ENCODE measurements at regions not wholly inside any gene's neighbourhood (a gene's known extent, or its start where the extent isn't known, plus 50 kb on each side); places are given as distances from the start of the nearest gene placed in this dataset.

GRCh38 chr7:12794722-12795302, 107.4 kb downstream of the ARL4A start:
- TF ChIP-seq, protein P1, sequence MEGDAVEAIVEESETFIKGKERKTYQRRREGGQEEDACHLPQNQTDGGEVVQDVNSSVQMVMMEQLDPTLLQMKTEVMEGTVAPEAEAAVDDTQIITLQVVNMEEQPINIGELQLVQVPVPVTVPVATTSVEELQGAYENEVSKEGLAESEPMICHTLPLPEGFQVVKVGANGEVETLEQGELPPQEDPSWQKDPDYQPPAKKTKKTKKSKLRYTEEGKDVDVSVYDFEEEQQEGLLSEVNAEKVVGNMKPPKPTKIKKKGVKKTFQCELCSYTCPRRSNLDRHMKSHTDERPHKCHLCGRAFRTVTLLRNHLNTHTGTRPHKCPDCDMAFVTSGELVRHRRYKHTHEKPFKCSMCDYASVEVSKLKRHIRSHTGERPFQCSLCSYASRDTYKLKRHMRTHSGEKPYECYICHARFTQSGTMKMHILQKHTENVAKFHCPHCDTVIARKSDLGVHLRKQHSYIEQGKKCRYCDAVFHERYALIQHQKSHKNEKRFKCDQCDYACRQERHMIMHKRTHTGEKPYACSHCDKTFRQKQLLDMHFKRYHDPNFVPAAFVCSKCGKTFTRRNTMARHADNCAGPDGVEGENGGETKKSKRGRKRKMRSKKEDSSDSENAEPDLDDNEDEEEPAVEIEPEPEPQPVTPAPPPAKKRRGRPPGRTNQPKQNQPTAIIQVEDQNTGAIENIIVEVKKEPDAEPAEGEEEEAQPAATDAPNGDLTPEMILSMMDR (IDR thresholded peaks at IDR 0.05): no peak
- Histone ChIP-seq H3K9me3 (no peaks in the 10 kb centered on the region), H3K27ac (no peak overlapping the region), H3K36me3 (no peaks in the 10 kb centered on the region), H3K4me1 (no peaks in the 10 kb centered on the region), H3K27me3 (no peaks in the 10 kb centered on the region), H3K4me3 (no peak overlapping the region)
- intact Hi-C loops (cut with DNase I; ENCODE audit: low total_unique reads): no loop called here
- DNase-seq: no peak

GRCh38 chr7:12796397-12797127, 109.1 kb downstream of the ARL4A start:
- Histone ChIP-seq H3K27me3 (no peaks in the 10 kb centered on the region), H3K36me3 (no peaks in the 10 kb centered on the region), H3K4me1 (peaks cover 0 to 13% (median 5%) of the 10 kb centered on the region in 4 donors), H3K9me3 (no peaks in the 10 kb centered on the region), H3K27ac (no peak overlapping the region), H3K4me3 (no peak overlapping the region)
- no peak for DNase-seq
- intact Hi-C loops (cut with DNase I; ENCODE audit: low total_unique reads): no loop called here
- TF ChIP-seq, protein P1 (IDR thresholded peaks at IDR 0.05): no peak

DNA sequence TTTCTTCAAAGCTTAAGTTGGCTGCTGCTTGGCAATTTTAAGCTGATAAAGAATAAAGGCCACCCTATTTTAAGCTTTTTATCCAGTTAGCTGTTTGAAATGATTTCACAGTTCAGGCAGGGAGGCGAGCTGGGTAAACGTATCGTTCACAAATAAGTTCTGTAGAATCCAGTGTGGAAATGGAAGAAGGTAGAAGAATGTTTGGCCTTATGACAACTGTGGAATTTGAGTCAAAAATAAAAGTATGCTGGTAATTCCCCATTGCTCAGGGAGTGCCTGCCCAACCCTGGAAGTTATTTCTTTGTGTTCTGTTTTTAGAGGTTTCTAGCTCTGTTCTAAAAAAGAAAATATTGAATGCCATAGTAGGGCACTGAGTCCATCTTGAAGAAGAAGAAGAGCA, 113.1 kb downstream of the ARL4A start:
- intact Hi-C loops (cut with DNase I; ENCODE audit: low total_unique reads): no loop called here
- no peaks in the 10 kb centered on the region for H3K9me3 ChIP-seq
- H3K4me3 ChIP-seq: no peak overlapping the region
- TF ChIP-seq, protein P1 (IDR thresholded peaks at IDR 0.05): no peak
- H3K36me3 ChIP-seq: no peaks in the 10 kb centered on the region
- H3K27me3 ChIP-seq: no peaks in the 10 kb centered on the region
- DNase-seq: no peak
- no peak overlapping the region for H3K27ac ChIP-seq
- peaks cover 0 to 13% (median 5%) of the 10 kb centered on the region in 4 donors for H3K4me1 ChIP-seq

DNA sequence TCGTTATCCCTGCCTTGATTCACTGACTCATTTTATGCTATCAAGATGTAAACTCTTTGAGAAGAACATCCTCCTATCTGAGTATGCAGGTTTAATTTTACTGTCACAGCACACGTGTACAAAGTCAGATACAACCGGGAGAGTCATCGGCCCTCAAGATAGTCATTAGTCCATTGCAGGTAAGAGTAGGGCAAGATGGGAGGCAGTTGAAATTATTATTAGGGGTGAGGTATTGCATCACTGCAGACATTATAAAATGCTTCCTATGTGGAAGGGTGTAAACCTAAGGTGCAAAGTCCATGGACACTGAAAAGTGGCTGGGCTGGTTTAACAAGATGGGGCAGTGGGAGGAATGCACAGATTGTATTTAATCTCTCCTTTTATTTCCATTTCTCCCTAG, 113.7 kb downstream of the ARL4A start:
- Histone ChIP-seq H3K36me3 (no peaks in the 10 kb centered on the region), H3K4me3 (no peak overlapping the region), H3K27me3 (no peaks in the 10 kb centered on the region), H3K27ac (no peak overlapping the region), H3K4me1 (peaks cover 0 to 13% (median 5%) of the 10 kb centered on the region in 4 donors), H3K9me3 (no peaks in the 10 kb centered on the region)
- TF ChIP-seq, protein P1 (IDR thresholded peaks at IDR 0.05): no peak
- intact Hi-C loops (cut with DNase I; ENCODE audit: low total_unique reads): no loop called here
- no peak for DNase-seq

DNA sequence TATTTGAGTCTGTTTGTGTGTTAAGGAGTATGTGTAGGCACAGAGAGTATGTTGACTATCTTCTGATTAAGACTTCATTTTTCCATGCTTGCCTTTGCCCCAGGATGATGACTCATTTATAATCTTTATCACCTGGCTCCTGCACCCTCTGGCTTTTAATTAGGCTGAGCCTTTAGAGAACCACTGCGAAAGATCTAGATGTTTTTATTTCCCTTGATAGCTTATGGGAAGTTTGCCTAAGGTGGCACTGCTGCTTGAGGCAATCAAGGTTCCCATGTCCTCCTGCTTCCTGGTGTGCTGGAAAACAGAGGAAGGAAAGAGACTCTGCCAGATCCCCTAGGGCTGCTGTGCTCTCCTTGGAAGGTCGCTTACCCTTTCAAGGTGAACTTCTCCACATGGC, 114.6 kb downstream of the ARL4A start:
- Histone ChIP-seq H3K4me1 (peaks cover 0 to 13% (median 5%) of the 10 kb centered on the region in 4 donors), H3K27me3 (no peaks in the 10 kb centered on the region), H3K9me3 (no peaks in the 10 kb centered on the region), H3K36me3 (no peaks in the 10 kb centered on the region), H3K27ac (no peak overlapping the region), H3K4me3 (no peak overlapping the region)
- DNase-seq: no peak
- intact Hi-C loops (cut with DNase I; ENCODE audit: low total_unique reads): no loop called here
- TF ChIP-seq, protein P1 (IDR thresholded peaks at IDR 0.05): no peak
